Stimulated activated CD4-positive, alpha-beta T cell treated with anti-CD3 and anti-CD28 coated beads, Interleukin-1b, Interleukin-23, amount 100 ng/mL, for 1 hour (primary cell): ENCODE measurements at regions not wholly inside any gene's neighbourhood (a gene's known extent, or its start where the extent isn't known, plus 50 kb on each side); places are given as distances from the start of the nearest gene placed in this dataset.
"Not testable (repeated sequence)": the region's sequence is repeated elsewhere in the genome, so short reads cannot be mapped to it uniquely, and the experiment has no call there.

Experiments used
- DNase-seq, 2 donors: peaks; one replicate each; pipeline ENCODE4 v3.0.0-alpha.2; 2020; ENCODE audit warnings: low read depth in 2 of 2

GRCh38 chr4:12697970-12698369, 786.2 kb downstream of the RAB28 start:
- no peak for DNase-seq

- DNase-seq = no peak
Observed at GRCh38 chr4:12692815-12693214, 791.3 kb downstream of the RAB28 start.

GRCh38 chr4:12691168-12691567, 793.0 kb downstream of the RAB28 start:
- no peak for DNase-seq

GRCh38 chr4:12689457-12689856, 794.7 kb downstream of the RAB28 start:
- DNase-seq = no peak

- DNase-seq = no peak
Observed at GRCh38 chr4:12679217-12679616, 804.9 kb downstream of the RAB28 start.

GRCh38 chr4:12674184-12674583, 810.0 kb downstream of the RAB28 start:
- DNase-seq = no peak

GRCh38 chr4:12672303-12672702, 811.8 kb downstream of the RAB28 start:
- no peak for DNase-seq

GRCh38 chr4:12658146-12658545, 826.0 kb downstream of the RAB28 start:
- no peak for DNase-seq

- no peak for DNase-seq
Observed at GRCh38 chr4:12651876-12652275, 832.3 kb downstream of the RAB28 start.

- no peak for DNase-seq
Observed at GRCh38 chr4:12645732-12646131, 838.4 kb downstream of the RAB28 start.

- DNase-seq = no peak
Observed at GRCh38 chr4:12644261-12644660, 839.9 kb downstream of the RAB28 start.

- no peak for DNase-seq
Observed at GRCh38 chr4:12636191-12636590, 847.9 kb downstream of the RAB28 start.

GRCh38 chr4:12635629-12636028, 848.5 kb downstream of the RAB28 start:
- DNase-seq = no peak

- DNase-seq = peak; percentile 7 to 57
Observed at GRCh38 chr4:12633053-12633651, 851.0 kb downstream of the RAB28 start.

- DNase-seq = no peak
Observed at GRCh38 chr4:12615822-12616221, 868.3 kb downstream of the RAB28 start.

- DNase-seq = no peak
Observed at GRCh38 chr4:12612876-12613275, 871.3 kb downstream of the RAB28 start.

- DNase-seq = not testable (repeated sequence)
Observed at GRCh38 chr4:12609212-12609875, 874.8 kb downstream of the RAB28 start.

GRCh38 chr4:12595986-12596385, 888.2 kb downstream of the RAB28 start:
- DNase-seq = no peak

GRCh38 chr4:12595489-12595888, 888.7 kb downstream of the RAB28 start:
- DNase-seq = no peak

GRCh38 chr4:12588582-12588981, 895.6 kb downstream of the RAB28 start:
- DNase-seq = no peak

- DNase-seq = no peak
Observed at GRCh38 chr4:12586242-12587006, 897.7 kb downstream of the RAB28 start.

GRCh38 chr4:12584116-12584875, 899.8 kb downstream of the RAB28 start:
- no peak for DNase-seq
